ENCODE measurements at regions not wholly inside any gene's neighbourhood (a gene's known extent, or its start where the extent isn't known, plus 50 kb on each side); places are given as distances from the start of the nearest gene placed in this dataset.

- TF ChIP-seq E2F4 (IDR thresholded peaks at IDR 0.05; ENCODE audit: low read depth, low read length) (no peak), RUNX3 (IDR thresholded peaks at IDR 0.05; ENCODE audit: low read length) (no peak), SMARCA5 (IDR thresholded peaks at IDR 0.05) (no peak), ASH2L (IDR thresholded peaks at IDR 0.05; ENCODE audit: borderline replicate concordance, low read depth) (no peak)
These were observed 348.6 kb upstream of the CDIN1 start (continued) for GRCh38 chr15:36230776-36231175.

- ChIA-PET CTCF (no interaction called here), SMC1A (ENCODE audit: uncharacterized antibody, unreplicated experiment) (no interaction called here), POLR2A (no interaction called here), RAD21 (ENCODE audit: unreplicated experiment) (no interaction called here)
- ATAC-seq (no peak), DNase-seq (ENCODE audit: low read depth, low spot score) (no peak), FAIRE-seq (no peak)
- no peaks in the 10 kb centered on the region for H3K79me2 ChIP-seq (ENCODE audit: control insufficient read depth, insufficient read depth, low read length)
- BruUV-seq (replicated peaks), result no TSS peak
- no peaks in the 10 kb centered on the region for H3K36me3 ChIP-seq (ENCODE audit: control insufficient read depth in 2 of 2, insufficient read depth in 2 of 2, low read length in 1 of 2)
- no peaks in the 10 kb centered on the region for H3K9me3 ChIP-seq (replicated peaks; ENCODE audit: control insufficient read depth, insufficient read depth, low read length)
- H3K4me1 ChIP-seq (ENCODE audit: control insufficient read depth, insufficient read depth, low read length), result no peaks in the 10 kb centered on the region
- H3K9ac ChIP-seq (ENCODE audit: control insufficient read depth, insufficient read depth, low read length), result no peak overlapping the region
- no peak overlapping the region for H3K27ac ChIP-seq (ENCODE audit: control insufficient read depth, insufficient read depth)
- H3K4me3 ChIP-seq, result no peak overlapping the region
- intact Hi-C loops (cut with micrococcal nuclease; ENCODE audit: unreplicated experiment), result no loop called here
- H4K20me1 ChIP-seq (ENCODE audit: control insufficient read depth, insufficient read depth), result no peaks in the 10 kb centered on the region
- 6% methylated on average over 1 of the region's 1 CpG for WGBS (ENCODE audit: insufficient coverage, insufficient replicate concordance, low lambda C conversion rate, missing lambda C conversion rate)
- no peak overlapping the region for H3K4me2 ChIP-seq (ENCODE audit: control insufficient read depth, insufficient read depth)
- no peaks in the 10 kb centered on the region for H3K27me3 ChIP-seq (replicated peaks in 1 of 2; ENCODE audit: control insufficient read depth in 2 of 2, insufficient read depth in 2 of 2, low read length in 1 of 2)
- H2AFZ ChIP-seq (ENCODE audit: control insufficient read depth, low read depth, low read length), result no peak overlapping the region
- in situ Hi-C loops (cut with MboI), result no loop called here
- no peak for TF ChIP-seq ZBTB4 (CRISPR knock-in tag; IDR thresholded peaks at IDR 0.05)
- TF ChIP-seq HDAC2 (IDR thresholded peaks at IDR 0.05), result no peak
- no peak for TF ChIP-seq KLF5 (IDR thresholded peaks at IDR 0.05; ENCODE audit: partially characterized antibody)
- no peak for TF ChIP-seq MTA2 (IDR thresholded peaks at IDR 0.05; ENCODE audit: low read depth)
- no peak for TF ChIP-seq BACH1 (IDR thresholded peaks at IDR 0.05; ENCODE audit: borderline replicate concordance)
- TF ChIP-seq IRF4 (IDR thresholded peaks at IDR 0.05; ENCODE audit: low read depth, low read length), result no peak
- TF ChIP-seq EP300 (IDR thresholded peaks at IDR 0.05; ENCODE audit: borderline replicate concordance in 1 of 2, control insufficient read depth in 1 of 2, low read depth in 2 of 2, low read length in 2 of 2), result no peak
- no peak for TF ChIP-seq ZZZ3 (IDR thresholded peaks at IDR 0.05; ENCODE audit: control insufficient read depth, insufficient read length, low read depth)
- TF ChIP-seq, protein P1, sequence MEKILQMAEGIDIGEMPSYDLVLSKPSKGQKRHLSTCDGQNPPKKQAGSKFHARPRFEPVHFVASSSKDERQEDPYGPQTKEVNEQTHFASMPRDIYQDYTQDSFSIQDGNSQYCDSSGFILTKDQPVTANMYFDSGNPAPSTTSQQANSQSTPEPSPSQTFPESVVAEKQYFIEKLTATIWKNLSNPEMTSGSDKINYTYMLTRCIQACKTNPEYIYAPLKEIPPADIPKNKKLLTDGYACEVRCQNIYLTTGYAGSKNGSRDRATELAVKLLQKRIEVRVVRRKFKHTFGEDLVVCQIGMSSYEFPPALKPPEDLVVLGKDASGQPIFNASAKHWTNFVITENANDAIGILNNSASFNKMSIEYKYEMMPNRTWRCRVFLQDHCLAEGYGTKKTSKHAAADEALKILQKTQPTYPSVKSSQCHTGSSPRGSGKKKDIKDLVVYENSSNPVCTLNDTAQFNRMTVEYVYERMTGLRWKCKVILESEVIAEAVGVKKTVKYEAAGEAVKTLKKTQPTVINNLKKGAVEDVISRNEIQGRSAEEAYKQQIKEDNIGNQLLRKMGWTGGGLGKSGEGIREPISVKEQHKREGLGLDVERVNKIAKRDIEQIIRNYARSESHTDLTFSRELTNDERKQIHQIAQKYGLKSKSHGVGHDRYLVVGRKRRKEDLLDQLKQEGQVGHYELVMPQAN (conservative IDR thresholded peaks at IDR 0.05), result no peak
- TF ChIP-seq NR2F1 (conservative IDR thresholded peaks at IDR 0.05), result no peak
- TF ChIP-seq REST (IDR thresholded peaks at IDR 0.05; ENCODE audit: low read depth, low read length), result no peak
These were observed 346.9 kb upstream of the CDIN1 start for GRCh38 chr15:36232491-36232890.

All from GM12878 (cell line).